Body of pancreas (tissue), 4 donors: ENCODE measurements at regions not wholly inside any gene's neighbourhood (a gene's known extent, or its start where the extent isn't known, plus 50 kb on each side); places are given as distances from the start of the nearest gene placed in this dataset.

Source experiments
- POLR2A ChIP-seq, 3 donors: fragments of 450-650 bp; IDR thresholded peaks; one replicate each; pipeline ENCODE4 v1.6.1; 2016; ENCODE audit warnings: antibody characterized with exemption in 3 of 3, mild to moderate bottlenecking in 2 of 3
- TF ChIP-seq, protein P1 (sequence below), 7 experiments: fragments of 450-650 bp in 4 of 7; fragments of 200-600 bp in 3 of 7; sonication (generic) in 3 of 7; IDR thresholded peaks; one replicate each; pipeline ENCODE4 v1.5.1; 2016 to 2019; ENCODE audit warnings: antibody characterized with exemption in 7 of 7

DNA sequence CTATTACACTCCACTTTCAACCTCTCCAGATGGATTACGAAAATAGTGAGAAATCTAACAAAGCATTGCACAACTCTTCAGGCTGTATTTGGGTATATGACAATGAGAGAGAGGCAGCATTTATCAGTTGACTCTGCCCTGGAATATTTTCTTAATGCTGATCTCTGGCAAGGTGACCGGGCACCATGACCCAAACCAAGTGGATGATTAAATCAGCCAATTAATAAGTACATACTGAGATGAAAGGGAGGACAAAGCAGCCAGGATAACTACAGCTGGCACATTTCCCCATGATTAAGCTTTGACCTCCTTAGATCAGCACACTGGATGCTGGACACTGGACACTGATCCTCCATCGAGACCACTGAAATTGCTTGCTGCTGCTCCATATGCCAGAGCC, 218.2 kb downstream of the ASCL1 start:
- TF ChIP-seq, protein P1, sequence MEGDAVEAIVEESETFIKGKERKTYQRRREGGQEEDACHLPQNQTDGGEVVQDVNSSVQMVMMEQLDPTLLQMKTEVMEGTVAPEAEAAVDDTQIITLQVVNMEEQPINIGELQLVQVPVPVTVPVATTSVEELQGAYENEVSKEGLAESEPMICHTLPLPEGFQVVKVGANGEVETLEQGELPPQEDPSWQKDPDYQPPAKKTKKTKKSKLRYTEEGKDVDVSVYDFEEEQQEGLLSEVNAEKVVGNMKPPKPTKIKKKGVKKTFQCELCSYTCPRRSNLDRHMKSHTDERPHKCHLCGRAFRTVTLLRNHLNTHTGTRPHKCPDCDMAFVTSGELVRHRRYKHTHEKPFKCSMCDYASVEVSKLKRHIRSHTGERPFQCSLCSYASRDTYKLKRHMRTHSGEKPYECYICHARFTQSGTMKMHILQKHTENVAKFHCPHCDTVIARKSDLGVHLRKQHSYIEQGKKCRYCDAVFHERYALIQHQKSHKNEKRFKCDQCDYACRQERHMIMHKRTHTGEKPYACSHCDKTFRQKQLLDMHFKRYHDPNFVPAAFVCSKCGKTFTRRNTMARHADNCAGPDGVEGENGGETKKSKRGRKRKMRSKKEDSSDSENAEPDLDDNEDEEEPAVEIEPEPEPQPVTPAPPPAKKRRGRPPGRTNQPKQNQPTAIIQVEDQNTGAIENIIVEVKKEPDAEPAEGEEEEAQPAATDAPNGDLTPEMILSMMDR (IDR thresholded peaks at IDR 0.05), result no peak
- no peak for TF ChIP-seq POLR2A (IDR thresholded peaks at IDR 0.05)
